ENCODE measurements at regions not wholly inside any gene's neighbourhood (a gene's known extent, or its start where the extent isn't known, plus 50 kb on each side); places are given as distances from the start of the nearest gene placed in this dataset.

DNA sequence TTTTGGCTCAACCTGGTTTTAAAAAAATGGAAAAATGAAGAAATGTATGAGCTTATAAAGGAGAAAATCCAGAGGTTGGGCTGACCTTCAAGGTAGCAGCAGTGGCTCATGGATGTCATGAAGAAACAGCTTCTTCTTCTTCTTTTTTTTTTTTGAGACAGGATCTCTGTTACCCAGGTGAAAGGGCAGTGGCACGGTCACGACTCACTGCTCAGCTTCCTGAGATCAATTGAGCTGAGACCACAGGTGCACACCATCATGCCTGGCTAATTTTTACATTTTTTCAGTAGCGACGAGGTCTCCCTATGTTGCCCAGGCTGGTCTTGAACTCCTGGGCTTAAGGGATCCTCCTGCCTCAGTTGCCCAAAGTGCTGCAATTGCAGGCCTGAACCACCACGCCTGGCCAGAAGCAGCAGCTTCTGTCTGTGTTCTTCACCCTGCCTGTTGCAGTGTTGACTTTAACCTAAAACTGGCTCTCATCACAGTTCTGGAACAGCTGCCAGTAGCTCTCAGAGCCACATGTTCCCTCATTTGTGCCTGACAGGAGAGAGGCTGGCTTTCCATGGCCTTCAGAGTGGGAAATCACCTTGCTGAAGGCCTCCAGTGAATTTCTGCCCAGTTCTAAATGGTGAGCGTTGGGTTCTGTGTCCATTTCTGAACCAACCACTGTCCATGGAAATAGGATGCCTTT, 117.7 kb downstream of the PFKFB3 start:
- Mint-ChIP-seq H3K36me3 (ENCODE audit: low read depth) (no peaks in the 10 kb centered on the region), H3K4me3 (no peak overlapping the region), H3K4me1 (ENCODE audit: low read depth) (no peaks in the 10 kb centered on the region), H3K27ac (no peak overlapping the region), H3K27me3 (no peaks in the 10 kb centered on the region), H3K9me3 (no peaks in the 10 kb centered on the region)
- intact Hi-C loops (cut with DNase I, micrococcal nuclease), result no loop called here
- H3K36me3 ChIP-seq (ENCODE audit: insufficient read depth, low read length), result no peaks in the 10 kb centered on the region
- no peaks in the 10 kb centered on the region for H3K27me3 ChIP-seq (ENCODE audit: control insufficient read depth in 1 of 2, insufficient read depth in 2 of 2, low read length in 2 of 2)
- ChIA-PET POLR2A (interaction anchor here (0.8 kb wide), 1 partner anchor 28 kb away, joined by 3 read pairs; no protein-coding TSS in a partner anchor), CTCF (no interaction called here)
- DNase-seq (no peak), ATAC-seq (ENCODE audit: poor library complexity) (no peak)
- TF ChIP-seq, protein P1, sequence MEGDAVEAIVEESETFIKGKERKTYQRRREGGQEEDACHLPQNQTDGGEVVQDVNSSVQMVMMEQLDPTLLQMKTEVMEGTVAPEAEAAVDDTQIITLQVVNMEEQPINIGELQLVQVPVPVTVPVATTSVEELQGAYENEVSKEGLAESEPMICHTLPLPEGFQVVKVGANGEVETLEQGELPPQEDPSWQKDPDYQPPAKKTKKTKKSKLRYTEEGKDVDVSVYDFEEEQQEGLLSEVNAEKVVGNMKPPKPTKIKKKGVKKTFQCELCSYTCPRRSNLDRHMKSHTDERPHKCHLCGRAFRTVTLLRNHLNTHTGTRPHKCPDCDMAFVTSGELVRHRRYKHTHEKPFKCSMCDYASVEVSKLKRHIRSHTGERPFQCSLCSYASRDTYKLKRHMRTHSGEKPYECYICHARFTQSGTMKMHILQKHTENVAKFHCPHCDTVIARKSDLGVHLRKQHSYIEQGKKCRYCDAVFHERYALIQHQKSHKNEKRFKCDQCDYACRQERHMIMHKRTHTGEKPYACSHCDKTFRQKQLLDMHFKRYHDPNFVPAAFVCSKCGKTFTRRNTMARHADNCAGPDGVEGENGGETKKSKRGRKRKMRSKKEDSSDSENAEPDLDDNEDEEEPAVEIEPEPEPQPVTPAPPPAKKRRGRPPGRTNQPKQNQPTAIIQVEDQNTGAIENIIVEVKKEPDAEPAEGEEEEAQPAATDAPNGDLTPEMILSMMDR (IDR thresholded peaks at IDR 0.05), result no peak
- no peak overlapping the region for H3K4me3 ChIP-seq (ENCODE audit: low read length)
- H3K27ac ChIP-seq (ENCODE audit: low read depth in 1 of 2, low read length in 2 of 2), result no peak overlapping the region
- no peaks in the 10 kb centered on the region for H3K4me1 ChIP-seq (ENCODE audit: insufficient read depth, low read length)
- no peaks in the 10 kb centered on the region for H3K9me3 ChIP-seq (ENCODE audit: control insufficient read depth in 1 of 2, insufficient read depth in 1 of 2, low read length in 2 of 2)

DNA sequence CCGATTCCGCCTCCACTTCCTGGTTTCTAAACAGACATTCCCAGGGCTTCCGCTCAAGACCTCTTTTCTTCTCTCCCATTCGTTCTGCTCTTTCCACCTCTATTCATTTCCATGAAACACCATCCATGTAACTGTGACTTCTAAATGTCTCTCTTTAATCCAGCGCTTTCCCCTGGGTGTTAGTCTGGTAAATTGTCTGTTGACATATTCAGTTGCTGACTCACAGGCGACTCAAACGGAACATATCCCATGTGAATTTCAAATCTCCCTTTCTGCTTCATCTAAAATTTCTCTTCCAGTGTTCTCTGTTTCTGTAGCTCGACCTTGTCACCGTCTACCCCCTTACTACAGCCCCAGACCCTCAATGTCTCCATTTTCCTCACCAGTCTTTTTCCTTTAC, 119.1 kb downstream of the PFKFB3 start:
- H3K36me3 Mint-ChIP-seq (ENCODE audit: low read depth), result no peaks in the 10 kb centered on the region
- no peak overlapping the region for H3K27ac ChIP-seq (ENCODE audit: low read depth in 1 of 2, low read length in 2 of 2)
- no peaks in the 10 kb centered on the region for H3K27me3 Mint-ChIP-seq
- DNase-seq, result no peak
- TF ChIP-seq, protein P1 (IDR thresholded peaks at IDR 0.05), result no peak
- H3K4me1 ChIP-seq (ENCODE audit: insufficient read depth, low read length), result no peaks in the 10 kb centered on the region
- POLR2A ChIA-PET, result no interaction called here
- H3K9me3 Mint-ChIP-seq, result no peaks in the 10 kb centered on the region
- no peak overlapping the region for H3K27ac Mint-ChIP-seq
- no peak for ATAC-seq (ENCODE audit: poor library complexity)
- H3K27me3 ChIP-seq (ENCODE audit: control insufficient read depth in 1 of 2, insufficient read depth in 2 of 2, low read length in 2 of 2), result no peaks in the 10 kb centered on the region
- H3K9me3 ChIP-seq (ENCODE audit: control insufficient read depth in 1 of 2, insufficient read depth in 1 of 2, low read length in 2 of 2), result no peaks in the 10 kb centered on the region
- CTCF ChIA-PET, result no interaction called here
- no peak overlapping the region for H3K4me3 ChIP-seq (ENCODE audit: low read length)
- intact Hi-C loops (cut with DNase I, micrococcal nuclease), result no loop called here
- H3K36me3 ChIP-seq (ENCODE audit: insufficient read depth, low read length), result no peaks in the 10 kb centered on the region
- H3K4me1 Mint-ChIP-seq (ENCODE audit: low read depth), result no peaks in the 10 kb centered on the region
- no peak overlapping the region for H3K4me3 Mint-ChIP-seq

DNA sequence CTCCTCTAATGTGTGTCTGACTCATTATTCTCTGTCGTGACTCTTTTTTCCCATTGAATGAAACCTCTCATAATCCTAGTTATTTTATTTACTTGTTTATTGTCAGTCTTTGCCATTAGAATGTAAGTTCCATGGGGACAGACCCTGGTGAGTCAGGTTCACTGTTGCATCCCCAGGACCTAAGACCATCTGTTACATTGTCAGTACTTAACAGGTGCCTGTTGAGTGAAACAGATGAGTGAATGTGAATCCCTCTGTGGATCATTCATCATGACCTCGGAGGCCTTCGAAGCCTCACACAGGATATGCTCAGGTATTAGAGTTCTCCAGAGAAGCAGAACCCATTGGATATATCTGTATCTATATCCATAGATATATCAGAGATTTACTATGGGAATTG, 120.1 kb downstream of the PFKFB3 start:
- DNase-seq (no peak), ATAC-seq (ENCODE audit: poor library complexity) (no peak)
- H3K27me3 Mint-ChIP-seq, result no peaks in the 10 kb centered on the region
- H3K27me3 ChIP-seq (ENCODE audit: control insufficient read depth in 1 of 2, insufficient read depth in 2 of 2, low read length in 2 of 2), result no peaks in the 10 kb centered on the region
- no peaks in the 10 kb centered on the region for H3K36me3 ChIP-seq (ENCODE audit: insufficient read depth, low read length)
- H3K4me3 ChIP-seq (ENCODE audit: low read length), result no peak overlapping the region
- no peaks in the 10 kb centered on the region for H3K4me1 Mint-ChIP-seq (ENCODE audit: low read depth)
- TF ChIP-seq, protein P1 (IDR thresholded peaks at IDR 0.05), result no peak
- H3K9me3 Mint-ChIP-seq, result no peaks in the 10 kb centered on the region
- no peak overlapping the region for H3K27ac Mint-ChIP-seq
- H3K9me3 ChIP-seq (ENCODE audit: control insufficient read depth in 1 of 2, insufficient read depth in 1 of 2, low read length in 2 of 2), result no peaks in the 10 kb centered on the region
- H3K4me1 ChIP-seq (ENCODE audit: insufficient read depth, low read length), result no peaks in the 10 kb centered on the region
- ChIA-PET POLR2A (no interaction called here), CTCF (no interaction called here)
- H3K36me3 Mint-ChIP-seq (ENCODE audit: low read depth), result no peaks in the 10 kb centered on the region
- intact Hi-C loops (cut with DNase I, micrococcal nuclease), result no loop called here
- H3K27ac ChIP-seq (ENCODE audit: low read depth in 1 of 2, low read length in 2 of 2), result no peak overlapping the region
- H3K4me3 Mint-ChIP-seq, result no peak overlapping the region
